ENCODE measurements at regions not wholly inside any gene's neighbourhood (a gene's known extent, or its start where the extent isn't known, plus 50 kb on each side); places are given as distances from the start of the nearest gene placed in this dataset.

DNA sequence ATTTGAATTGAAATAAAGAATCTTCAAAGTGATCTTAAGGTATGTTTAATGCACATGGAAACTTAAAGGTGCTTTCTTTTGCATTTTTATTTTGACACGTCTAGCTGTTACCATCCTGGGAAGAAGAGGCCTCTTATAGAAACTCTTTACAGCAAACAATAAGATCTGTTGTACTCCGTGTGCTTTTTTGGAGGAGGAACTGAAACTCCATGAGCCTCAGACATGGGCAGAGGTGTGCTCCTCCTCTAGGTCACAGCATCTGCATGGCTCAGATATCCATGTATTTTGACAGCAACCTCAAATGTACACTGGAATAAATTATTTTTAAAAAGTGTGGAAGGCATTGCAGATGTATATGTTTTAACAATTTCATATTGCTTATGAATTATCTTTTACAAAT, 783.3 kb upstream of the SALL3 start:
- no peak for DNase-seq (ENCODE audit: low spot score)
- in situ Hi-C loops (cut with MboI; ENCODE audit: low pct_unique_long_range_greater_than_20kb, low sequenced_read_pairs, unreplicated experiment) = no loop called here
- TF ChIP-seq, protein P1, sequence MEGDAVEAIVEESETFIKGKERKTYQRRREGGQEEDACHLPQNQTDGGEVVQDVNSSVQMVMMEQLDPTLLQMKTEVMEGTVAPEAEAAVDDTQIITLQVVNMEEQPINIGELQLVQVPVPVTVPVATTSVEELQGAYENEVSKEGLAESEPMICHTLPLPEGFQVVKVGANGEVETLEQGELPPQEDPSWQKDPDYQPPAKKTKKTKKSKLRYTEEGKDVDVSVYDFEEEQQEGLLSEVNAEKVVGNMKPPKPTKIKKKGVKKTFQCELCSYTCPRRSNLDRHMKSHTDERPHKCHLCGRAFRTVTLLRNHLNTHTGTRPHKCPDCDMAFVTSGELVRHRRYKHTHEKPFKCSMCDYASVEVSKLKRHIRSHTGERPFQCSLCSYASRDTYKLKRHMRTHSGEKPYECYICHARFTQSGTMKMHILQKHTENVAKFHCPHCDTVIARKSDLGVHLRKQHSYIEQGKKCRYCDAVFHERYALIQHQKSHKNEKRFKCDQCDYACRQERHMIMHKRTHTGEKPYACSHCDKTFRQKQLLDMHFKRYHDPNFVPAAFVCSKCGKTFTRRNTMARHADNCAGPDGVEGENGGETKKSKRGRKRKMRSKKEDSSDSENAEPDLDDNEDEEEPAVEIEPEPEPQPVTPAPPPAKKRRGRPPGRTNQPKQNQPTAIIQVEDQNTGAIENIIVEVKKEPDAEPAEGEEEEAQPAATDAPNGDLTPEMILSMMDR (IDR thresholded peaks at IDR 0.05; ENCODE audit: extremely low read depth, insufficient read depth, missing control alignments) = no peak

DNA sequence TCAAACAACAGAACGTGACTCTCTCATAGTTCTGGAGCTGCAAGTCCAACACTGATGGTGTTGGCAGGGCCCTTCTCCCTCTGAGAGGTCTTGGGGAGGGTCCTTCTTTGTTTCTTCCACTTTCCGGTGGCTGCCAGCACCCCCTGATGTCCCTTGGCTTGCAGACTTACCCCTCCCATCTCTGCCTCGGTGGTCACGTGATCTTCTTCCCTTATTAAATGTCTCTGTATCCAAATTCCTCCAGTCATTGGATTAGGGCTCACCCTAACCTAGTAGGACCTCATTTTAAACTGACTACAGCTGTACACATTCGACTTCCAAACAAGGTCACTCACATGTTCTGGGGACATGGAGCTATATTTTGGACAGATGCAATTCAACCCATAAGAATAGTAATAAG, 780.6 kb upstream of the SALL3 start:
- in situ Hi-C loops (cut with MboI; ENCODE audit: low pct_unique_long_range_greater_than_20kb, low sequenced_read_pairs, unreplicated experiment) = no loop called here
- no peak for DNase-seq (ENCODE audit: low spot score)
- TF ChIP-seq, protein P1 (IDR thresholded peaks at IDR 0.05; ENCODE audit: extremely low read depth, insufficient read depth, missing control alignments) = no peak

DNA sequence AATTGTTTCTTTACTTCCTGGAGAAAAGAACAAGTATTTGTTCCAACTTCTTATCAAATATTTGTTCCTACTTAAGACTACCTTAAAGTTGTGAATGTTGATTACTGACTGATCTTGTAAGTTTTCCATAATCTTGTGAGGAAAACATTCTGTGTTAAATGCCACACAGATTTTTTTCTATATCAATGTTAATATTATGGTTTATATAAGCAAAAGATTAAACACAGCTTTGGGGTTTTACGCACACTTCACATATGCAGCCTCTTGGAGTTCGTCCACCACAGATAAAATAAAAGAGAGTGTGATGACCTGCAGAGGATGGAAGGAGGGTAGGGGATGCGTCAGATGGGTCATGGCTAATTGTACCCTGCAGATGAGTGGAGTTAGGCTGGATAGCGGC, 780.0 kb upstream of the SALL3 start:
- TF ChIP-seq, protein P1 (IDR thresholded peaks at IDR 0.05; ENCODE audit: extremely low read depth, insufficient read depth, missing control alignments) = no peak
- in situ Hi-C loops (cut with MboI; ENCODE audit: low pct_unique_long_range_greater_than_20kb, low sequenced_read_pairs, unreplicated experiment) = no loop called here
- DNase-seq (ENCODE audit: low spot score) = no peak

DNA sequence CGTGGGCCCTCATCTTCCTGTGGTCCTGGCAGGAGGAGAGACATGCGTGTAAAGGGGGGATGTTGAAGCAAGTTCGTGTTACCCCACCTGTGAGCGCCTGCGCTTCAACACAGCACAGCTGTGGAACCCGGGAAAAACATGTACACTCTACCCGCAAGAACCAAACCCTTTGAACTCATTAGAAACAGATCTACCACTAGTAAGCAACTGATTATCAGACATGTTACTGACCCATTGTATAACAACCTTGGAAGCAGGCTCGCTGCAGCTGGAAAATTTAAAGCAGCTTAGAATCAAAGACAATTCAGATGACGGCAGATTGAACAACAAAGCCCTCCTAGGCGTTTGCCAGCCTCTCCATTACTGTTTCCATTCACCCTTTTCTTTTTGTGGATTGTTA, 771.7 kb upstream of the SALL3 start:
- TF ChIP-seq, protein P1 (IDR thresholded peaks at IDR 0.05; ENCODE audit: extremely low read depth, insufficient read depth, missing control alignments) = no peak
- in situ Hi-C loops (cut with MboI; ENCODE audit: low pct_unique_long_range_greater_than_20kb, low sequenced_read_pairs, unreplicated experiment) = no loop called here
- no peak for DNase-seq (ENCODE audit: low spot score)

DNA sequence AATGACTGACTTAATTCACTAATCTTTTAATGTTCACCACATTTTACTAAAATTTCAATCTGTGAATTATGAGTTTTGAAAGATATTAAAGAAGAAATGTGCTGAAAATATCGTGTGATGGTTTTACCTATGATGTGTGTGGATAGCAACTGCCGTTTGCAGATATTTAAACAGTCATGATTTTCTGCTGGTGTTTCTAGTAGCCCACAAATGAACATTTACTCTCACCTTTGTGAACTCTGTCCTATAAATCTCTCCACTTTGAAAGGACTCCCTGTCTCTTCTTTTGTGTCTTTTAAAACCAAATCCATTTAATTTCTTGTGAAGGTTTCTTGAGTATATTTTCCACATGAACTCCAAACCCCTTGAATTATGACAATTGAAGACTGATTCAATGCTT, 771.2 kb upstream of the SALL3 start:
- no peak for DNase-seq (ENCODE audit: low spot score)
- TF ChIP-seq, protein P1 (IDR thresholded peaks at IDR 0.05; ENCODE audit: extremely low read depth, insufficient read depth, missing control alignments) = no peak
- in situ Hi-C loops (cut with MboI; ENCODE audit: low pct_unique_long_range_greater_than_20kb, low sequenced_read_pairs, unreplicated experiment) = no loop called here

DNA sequence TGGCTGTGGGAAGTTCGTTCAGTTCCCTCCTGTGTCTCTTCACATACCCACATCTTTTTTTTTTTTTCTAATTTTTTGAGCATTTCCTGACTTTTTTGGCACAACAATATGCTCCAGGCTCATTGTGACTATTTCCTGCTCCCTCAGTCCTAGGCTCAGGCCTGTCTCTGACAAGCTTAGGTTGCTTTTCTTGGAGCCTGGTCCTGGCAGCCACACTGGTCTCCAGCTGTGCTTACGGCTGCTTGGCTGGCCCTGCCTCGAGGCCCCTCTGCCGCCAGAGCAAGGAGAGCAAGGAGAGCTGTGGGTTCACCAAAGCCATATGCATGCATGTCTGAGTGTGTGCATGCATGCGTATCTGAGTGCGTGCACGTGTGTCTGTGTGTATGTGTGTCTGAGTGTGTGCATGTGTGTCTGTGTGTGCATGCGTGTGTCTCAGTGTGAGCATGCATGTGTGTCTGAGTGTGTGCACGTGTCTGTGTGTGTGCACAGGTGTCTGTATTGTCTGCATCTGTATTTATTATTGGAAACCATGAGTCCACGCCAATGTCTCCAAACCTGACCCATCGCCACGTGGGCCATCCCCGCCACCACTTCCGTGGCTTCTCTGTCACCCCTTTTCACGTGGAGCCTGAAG, 766.1 kb upstream of the SALL3 start:
- in situ Hi-C loops (cut with MboI; ENCODE audit: low pct_unique_long_range_greater_than_20kb, low sequenced_read_pairs, unreplicated experiment) = no loop called here
- TF ChIP-seq, protein P1 (IDR thresholded peaks at IDR 0.05; ENCODE audit: extremely low read depth, insufficient read depth, missing control alignments) = no peak
- no peak for DNase-seq (ENCODE audit: low spot score)
